K562 (cell line): ENCODE measurements at regions not wholly inside any gene's neighbourhood (a gene's known extent, or its start where the extent isn't known, plus 50 kb on each side); places are given as distances from the start of the nearest gene placed in this dataset.

Experiments used
- HLTF ChIP-seq: fragments of 450-650 bp; IDR thresholded peaks from 2 replicates; pipeline ENCODE4 v1.6.1; 2016
- KAT8 ChIP-seq: fragments of 450-650 bp; IDR thresholded peaks from 2 replicates; pipeline ENCODE4 v1.6.1; 2016; ENCODE audit warnings: low read depth, mild to moderate bottlenecking
- KLF16 ChIP-seq: IDR thresholded peaks from 2 replicates; pipeline ENCODE4 v1.6.1; 2016; ENCODE audit warnings: antibody characterized with exemption
- NBN ChIP-seq: fragments of 450-650 bp; IDR thresholded peaks from 2 replicates; pipeline ENCODE4 v1.6.1; 2016; ENCODE audit warnings: low read depth, mild to moderate bottlenecking
- POLR2H ChIP-seq: IDR thresholded peaks from 2 replicates; pipeline ENCODE4 v1.6.1; 2016; ENCODE audit warnings: missing genetic modification characterization, low read depth, mild to moderate bottlenecking, control low read depth, missing compliant biosample characterization, moderate library complexity
- ZNF589 ChIP-seq: fragments of 200-800 bp; sonication (Bioruptor generic); IDR thresholded peaks from 2 replicates; pipeline ENCODE4 v1.6.1; 2016; ENCODE audit warnings: low read depth, missing genetic modification characterization, missing compliant biosample characterization
- ZNF695 ChIP-seq: fragments of 450-650 bp; formaldehyde crosslinking; IDR thresholded peaks from 2 replicates; pipeline ENCODE4 v1.4.0; 2020; ENCODE audit warnings: mild to moderate bottlenecking, moderate library complexity
- TF ChIP-seq, protein P1 (sequence below): IDR thresholded peaks from 2 replicates; pipeline ENCODE4 v1.6.1; 2012; ENCODE audit warnings: low read depth, low read length, improper control_type of control experiment, borderline replicate concordance
- TF ChIP-seq, protein P2 (sequence below), 2 experiments: fragments of 150-350 bp in 1 of 2; IDR thresholded peaks; 2 replicates each; pipeline ENCODE4 v1.6.1; 2012 to 2016; ENCODE audit warnings: low read depth in 2 of 2, low read length in 2 of 2, mild to moderate bottlenecking in 1 of 2, moderate library complexity in 1 of 2
- TF ChIP-seq, protein P3 (sequence below), 2 experiments: fragments of 450-650 bp; formaldehyde crosslinking in 1 of 2; IDR thresholded peaks; 2 replicates each; pipeline versions ENCODE4 v1.4.0 to v1.6.1; 2014 to 2020; ENCODE audit warnings: mild to moderate bottlenecking in 2 of 2, borderline replicate concordance in 1 of 2, low read depth in 1 of 2
- TF ChIP-seq, protein P4 (sequence below): fragments of 450-650 bp; IDR thresholded peaks from 2 replicates; pipeline ENCODE4 v1.6.1; 2014; ENCODE audit warnings: low read depth, mild to moderate bottlenecking, moderate library complexity, borderline replicate concordance

DNA sequence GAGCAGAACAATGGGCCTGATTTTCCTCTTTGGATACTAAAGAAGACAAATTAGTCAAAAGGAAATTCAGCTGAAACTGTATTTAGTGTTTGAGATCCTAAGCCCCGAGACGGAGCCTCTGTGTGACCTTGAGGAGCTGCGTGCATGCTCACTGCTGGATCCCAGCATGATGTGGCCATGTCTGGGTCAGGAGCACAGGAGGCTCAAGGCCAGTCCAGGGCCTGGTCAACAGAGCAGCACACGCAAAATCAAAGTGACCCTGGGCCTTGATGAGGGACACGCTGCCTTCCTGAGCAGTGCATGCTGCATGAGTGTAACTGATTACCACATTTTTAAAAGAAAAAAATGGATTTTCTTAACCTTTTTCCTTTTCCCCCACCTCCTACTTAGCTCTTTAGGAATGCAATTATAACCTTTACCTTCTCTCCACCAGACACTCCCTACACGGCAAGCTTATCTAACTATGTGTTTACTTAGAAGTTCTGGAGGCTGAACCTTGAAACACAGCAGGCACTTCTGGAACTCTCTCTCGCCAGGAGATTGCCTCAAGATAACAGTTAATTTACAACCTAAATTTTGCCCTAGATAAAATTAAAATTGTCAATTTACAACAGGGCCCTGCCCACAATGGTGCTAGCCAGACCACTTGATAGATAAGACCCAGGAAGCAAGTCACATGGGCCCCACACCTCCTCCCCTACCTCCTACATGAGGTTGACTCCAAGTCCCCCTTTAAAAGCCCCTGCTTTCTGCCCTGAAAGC is 144.6 kb downstream of the LRIG2 start (continued):
- TF ChIP-seq, protein P1, sequence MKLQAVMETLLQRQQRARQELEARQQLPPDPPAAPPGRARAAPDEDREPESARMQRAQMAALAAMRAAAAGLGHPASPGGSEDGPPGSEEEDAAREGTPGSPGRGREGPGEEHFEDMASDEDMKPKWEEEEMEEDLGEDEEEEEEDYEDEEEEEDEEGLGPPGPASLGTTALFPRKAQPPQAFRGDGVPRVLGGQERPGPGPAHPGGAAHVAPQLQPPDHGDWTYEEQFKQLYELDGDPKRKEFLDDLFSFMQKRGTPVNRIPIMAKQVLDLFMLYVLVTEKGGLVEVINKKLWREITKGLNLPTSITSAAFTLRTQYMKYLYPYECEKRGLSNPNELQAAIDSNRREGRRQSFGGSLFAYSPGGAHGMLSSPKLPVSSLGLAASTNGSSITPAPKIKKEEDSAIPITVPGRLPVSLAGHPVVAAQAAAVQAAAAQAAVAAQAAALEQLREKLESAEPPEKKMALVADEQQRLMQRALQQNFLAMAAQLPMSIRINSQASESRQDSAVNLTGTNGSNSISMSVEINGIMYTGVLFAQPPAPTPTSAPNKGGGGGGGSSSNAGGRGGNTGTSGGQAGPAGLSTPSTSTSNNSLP = 0 out of 2 replicates have a peak, but pooled peaks have one; percentile 42
- TF ChIP-seq, protein P2, sequence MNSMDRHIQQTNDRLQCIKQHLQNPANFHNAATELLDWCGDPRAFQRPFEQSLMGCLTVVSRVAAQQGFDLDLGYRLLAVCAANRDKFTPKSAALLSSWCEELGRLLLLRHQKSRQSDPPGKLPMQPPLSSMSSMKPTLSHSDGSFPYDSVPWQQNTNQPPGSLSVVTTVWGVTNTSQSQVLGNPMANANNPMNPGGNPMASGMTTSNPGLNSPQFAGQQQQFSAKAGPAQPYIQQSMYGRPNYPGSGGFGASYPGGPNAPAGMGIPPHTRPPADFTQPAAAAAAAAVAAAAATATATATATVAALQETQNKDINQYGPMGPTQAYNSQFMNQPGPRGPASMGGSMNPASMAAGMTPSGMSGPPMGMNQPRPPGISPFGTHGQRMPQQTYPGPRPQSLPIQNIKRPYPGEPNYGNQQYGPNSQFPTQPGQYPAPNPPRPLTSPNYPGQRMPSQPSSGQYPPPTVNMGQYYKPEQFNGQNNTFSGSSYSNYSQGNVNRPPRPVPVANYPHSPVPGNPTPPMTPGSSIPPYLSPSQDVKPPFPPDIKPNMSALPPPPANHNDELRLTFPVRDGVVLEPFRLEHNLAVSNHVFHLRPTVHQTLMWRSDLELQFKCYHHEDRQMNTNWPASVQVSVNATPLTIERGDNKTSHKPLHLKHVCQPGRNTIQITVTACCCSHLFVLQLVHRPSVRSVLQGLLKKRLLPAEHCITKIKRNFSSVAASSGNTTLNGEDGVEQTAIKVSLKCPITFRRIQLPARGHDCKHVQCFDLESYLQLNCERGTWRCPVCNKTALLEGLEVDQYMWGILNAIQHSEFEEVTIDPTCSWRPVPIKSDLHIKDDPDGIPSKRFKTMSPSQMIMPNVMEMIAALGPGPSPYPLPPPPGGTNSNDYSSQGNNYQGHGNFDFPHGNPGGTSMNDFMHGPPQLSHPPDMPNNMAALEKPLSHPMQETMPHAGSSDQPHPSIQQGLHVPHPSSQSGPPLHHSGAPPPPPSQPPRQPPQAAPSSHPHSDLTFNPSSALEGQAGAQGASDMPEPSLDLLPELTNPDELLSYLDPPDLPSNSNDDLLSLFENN (IDR thresholded peaks at IDR 0.05; ENCODE audit: low read depth in 2 of 2, low read length in 2 of 2) = no peak
- TF ChIP-seq NBN (0 out of 2 replicates have a peak, but pooled peaks have one; percentile 39), KLF16 (no peak), ZNF589 (CRISPR knock-in tag) (0 out of 2 replicates have a peak, but pooled peaks have one; percentile 12), KAT8 (no peak), POLR2H (no peak), ZNF695 (CRISPR knock-in tag) (no peak), HLTF (no peak)
- TF ChIP-seq, protein P3, sequence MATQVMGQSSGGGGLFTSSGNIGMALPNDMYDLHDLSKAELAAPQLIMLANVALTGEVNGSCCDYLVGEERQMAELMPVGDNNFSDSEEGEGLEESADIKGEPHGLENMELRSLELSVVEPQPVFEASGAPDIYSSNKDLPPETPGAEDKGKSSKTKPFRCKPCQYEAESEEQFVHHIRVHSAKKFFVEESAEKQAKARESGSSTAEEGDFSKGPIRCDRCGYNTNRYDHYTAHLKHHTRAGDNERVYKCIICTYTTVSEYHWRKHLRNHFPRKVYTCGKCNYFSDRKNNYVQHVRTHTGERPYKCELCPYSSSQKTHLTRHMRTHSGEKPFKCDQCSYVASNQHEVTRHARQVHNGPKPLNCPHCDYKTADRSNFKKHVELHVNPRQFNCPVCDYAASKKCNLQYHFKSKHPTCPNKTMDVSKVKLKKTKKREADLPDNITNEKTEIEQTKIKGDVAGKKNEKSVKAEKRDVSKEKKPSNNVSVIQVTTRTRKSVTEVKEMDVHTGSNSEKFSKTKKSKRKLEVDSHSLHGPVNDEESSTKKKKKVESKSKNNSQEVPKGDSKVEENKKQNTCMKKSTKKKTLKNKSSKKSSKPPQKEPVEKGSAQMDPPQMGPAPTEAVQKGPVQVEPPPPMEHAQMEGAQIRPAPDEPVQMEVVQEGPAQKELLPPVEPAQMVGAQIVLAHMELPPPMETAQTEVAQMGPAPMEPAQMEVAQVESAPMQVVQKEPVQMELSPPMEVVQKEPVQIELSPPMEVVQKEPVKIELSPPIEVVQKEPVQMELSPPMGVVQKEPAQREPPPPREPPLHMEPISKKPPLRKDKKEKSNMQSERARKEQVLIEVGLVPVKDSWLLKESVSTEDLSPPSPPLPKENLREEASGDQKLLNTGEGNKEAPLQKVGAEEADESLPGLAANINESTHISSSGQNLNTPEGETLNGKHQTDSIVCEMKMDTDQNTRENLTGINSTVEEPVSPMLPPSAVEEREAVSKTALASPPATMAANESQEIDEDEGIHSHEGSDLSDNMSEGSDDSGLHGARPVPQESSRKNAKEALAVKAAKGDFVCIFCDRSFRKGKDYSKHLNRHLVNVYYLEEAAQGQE (IDR thresholded peaks at IDR 0.05; ENCODE audit: borderline replicate concordance) = no peak
- TF ChIP-seq, protein P3 (CRISPR knock-in tag; IDR thresholded peaks at IDR 0.05; ENCODE audit: low read depth) = no peak
- TF ChIP-seq, protein P4, sequence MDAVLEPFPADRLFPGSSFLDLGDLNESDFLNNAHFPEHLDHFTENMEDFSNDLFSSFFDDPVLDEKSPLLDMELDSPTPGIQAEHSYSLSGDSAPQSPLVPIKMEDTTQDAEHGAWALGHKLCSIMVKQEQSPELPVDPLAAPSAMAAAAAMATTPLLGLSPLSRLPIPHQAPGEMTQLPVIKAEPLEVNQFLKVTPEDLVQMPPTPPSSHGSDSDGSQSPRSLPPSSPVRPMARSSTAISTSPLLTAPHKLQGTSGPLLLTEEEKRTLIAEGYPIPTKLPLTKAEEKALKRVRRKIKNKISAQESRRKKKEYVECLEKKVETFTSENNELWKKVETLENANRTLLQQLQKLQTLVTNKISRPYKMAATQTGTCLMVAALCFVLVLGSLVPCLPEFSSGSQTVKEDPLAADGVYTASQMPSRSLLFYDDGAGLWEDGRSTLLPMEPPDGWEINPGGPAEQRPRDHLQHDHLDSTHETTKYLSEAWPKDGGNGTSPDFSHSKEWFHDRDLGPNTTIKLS = 0 out of 2 replicates have a peak, but pooled peaks have one; percentile 19
